Thoracic aorta (tissue), 2 donors: ENCODE measurements at regions not wholly inside any gene's neighbourhood (a gene's known extent, or its start where the extent isn't known, plus 50 kb on each side); places are given as distances from the start of the nearest gene placed in this dataset.

Experiments
- ATAC-seq: fragments of 150-250 bp; one replicate; pipeline ENCODE4 v1.8.0; 2017; ENCODE audit warnings: low read depth; ENCODE audit not compliant: insufficient number of reproducible peaks, low FRiP score
- DNase-seq: peaks from one replicate; pipeline ENCODE4 v3.0.0-alpha.2; 2020; ENCODE audit warnings: low spot score
- H3K27ac ChIP-seq, 2 donors: fragments of 200-600 bp; sonication (generic); 1 replicate in 1 of 2; 2 replicates in 1 of 2; pipeline ENCODE4 v1.5.1; 2016; ENCODE audit warnings: mild to moderate bottlenecking in 2 of 2, moderate library complexity in 2 of 2
- H3K27me3 ChIP-seq: fragments of 200-600 bp; sonication (generic); replicated peaks from 2 replicates; pipeline ENCODE4 v1.6.0; 2016; ENCODE audit warnings: mild to moderate bottlenecking; ENCODE audit not compliant: insufficient read depth
- H3K36me3 ChIP-seq: fragments of 200-600 bp; sonication (generic); one replicate; pipeline ENCODE4 v1.5.1; 2016
- H3K4me1 ChIP-seq, 2 donors: fragments of 200-600 bp; sonication (generic); 1 replicate in 1 of 2; 2 replicates in 1 of 2; pipeline versions ENCODE4 v1.5.1 to v1.6.0; 2016; ENCODE audit warnings: low read depth in 2 of 2, mild to moderate bottlenecking in 1 of 2; ENCODE audit not compliant: control insufficient read depth in 1 of 2
- H3K4me3 ChIP-seq: fragments of 200-600 bp; sonication (generic); 2 replicates; pipeline ENCODE4 v1.5.1; 2016; ENCODE audit warnings: mild to moderate bottlenecking
- H3K9me3 ChIP-seq: fragments of 200-600 bp; sonication (generic); 2 replicates; pipeline ENCODE4 v1.5.1; 2016
- TF ChIP-seq, protein P1 (sequence below): fragments of 200-600 bp; sonication (generic); IDR thresholded peaks from one replicate; pipeline ENCODE4 v1.5.1; 2019; ENCODE audit warnings: antibody characterized with exemption

DNA sequence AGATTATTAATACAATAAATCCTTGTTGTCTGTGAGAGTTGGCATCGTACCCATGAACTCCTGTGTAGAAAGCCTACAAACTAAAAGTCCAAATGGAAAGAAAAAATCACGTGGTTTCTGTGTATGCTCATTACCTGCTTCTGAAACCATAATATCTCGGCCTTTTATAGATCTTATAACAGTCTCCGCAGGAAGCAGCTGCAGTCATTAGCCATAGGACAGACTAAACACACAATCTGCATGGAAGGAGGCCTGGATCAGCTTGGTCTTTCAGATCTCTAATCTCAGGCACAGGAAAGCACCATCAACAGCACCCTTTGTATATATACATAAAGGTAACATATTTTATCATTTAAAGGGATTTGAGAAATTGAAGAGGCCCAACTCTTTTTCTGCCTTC lies 508.9 kb upstream of the TCF4 start:
- Histone ChIP-seq H3K4me3 (no peak overlapping the region), H3K9me3 (no peaks in the 10 kb centered on the region), H3K36me3 (no peaks in the 10 kb centered on the region), H3K27me3 (no peaks in the 10 kb centered on the region), H3K27ac (no peak overlapping the region), H3K4me1 (no peaks in the 10 kb centered on the region)
- TF ChIP-seq, protein P1, sequence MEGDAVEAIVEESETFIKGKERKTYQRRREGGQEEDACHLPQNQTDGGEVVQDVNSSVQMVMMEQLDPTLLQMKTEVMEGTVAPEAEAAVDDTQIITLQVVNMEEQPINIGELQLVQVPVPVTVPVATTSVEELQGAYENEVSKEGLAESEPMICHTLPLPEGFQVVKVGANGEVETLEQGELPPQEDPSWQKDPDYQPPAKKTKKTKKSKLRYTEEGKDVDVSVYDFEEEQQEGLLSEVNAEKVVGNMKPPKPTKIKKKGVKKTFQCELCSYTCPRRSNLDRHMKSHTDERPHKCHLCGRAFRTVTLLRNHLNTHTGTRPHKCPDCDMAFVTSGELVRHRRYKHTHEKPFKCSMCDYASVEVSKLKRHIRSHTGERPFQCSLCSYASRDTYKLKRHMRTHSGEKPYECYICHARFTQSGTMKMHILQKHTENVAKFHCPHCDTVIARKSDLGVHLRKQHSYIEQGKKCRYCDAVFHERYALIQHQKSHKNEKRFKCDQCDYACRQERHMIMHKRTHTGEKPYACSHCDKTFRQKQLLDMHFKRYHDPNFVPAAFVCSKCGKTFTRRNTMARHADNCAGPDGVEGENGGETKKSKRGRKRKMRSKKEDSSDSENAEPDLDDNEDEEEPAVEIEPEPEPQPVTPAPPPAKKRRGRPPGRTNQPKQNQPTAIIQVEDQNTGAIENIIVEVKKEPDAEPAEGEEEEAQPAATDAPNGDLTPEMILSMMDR = no peak
- ATAC-seq (no peak), DNase-seq (no peak)

DNA sequence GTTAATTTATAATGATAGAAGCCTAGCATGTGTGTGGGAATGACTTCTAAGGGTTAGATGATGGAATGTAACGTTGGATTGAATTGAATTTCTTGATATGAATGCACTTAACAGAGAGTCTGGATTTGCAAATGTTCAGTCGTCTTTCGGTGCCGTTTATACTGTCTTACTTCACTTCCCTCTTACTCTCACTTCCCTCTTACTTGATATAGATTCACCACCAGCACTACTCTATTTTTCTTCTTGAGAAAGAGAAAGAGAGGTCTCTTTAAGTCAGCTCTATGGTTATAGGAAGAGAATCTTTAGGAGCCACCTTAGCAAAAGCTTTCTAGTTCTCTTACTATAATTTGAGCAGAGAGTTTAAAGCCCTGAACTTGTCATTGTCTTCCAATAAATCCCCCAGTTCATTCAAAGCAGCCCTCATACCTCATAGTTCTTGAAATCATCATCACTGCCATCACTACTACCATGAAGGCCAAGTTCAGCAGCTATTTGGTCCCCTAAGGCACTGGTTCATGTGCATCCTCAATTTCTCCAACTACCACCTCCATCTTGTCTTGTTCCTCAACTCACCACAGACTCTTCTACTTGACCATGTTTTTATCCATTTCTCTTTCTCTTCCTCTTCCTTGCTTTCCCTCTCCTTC lies 501.7 kb upstream of the TCF4 start:
- H3K27ac ChIP-seq = no peak overlapping the region
- H3K36me3 ChIP-seq = no peaks in the 10 kb centered on the region
- ATAC-seq (no peak), DNase-seq (no peak)
- H3K27me3 ChIP-seq = no peaks in the 10 kb centered on the region
- no peaks in the 10 kb centered on the region for H3K4me1 ChIP-seq
- H3K9me3 ChIP-seq = no peaks in the 10 kb centered on the region
- TF ChIP-seq, protein P1 = no peak
- no peak overlapping the region for H3K4me3 ChIP-seq

DNA sequence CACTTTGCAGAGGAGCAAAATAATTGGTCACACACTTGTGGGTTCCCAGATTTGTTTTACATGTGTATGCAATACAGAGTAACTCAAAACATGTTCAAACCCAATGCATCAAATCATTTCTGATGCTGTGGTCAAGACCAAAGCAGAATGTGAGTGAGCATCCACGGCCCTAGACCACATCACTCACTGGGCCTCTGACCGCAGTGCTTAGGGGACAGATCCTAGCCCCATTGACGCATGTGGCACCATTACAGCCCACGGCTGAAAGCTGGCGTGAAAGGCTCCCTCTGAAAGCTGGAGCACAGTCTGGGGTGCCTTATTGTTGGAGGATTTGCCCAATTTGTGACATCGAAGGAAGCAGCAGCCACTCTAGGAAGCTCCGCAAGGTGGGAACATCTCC lies 498.8 kb upstream of the TCF4 start:
- no peak for DNase-seq
- TF ChIP-seq, protein P1 = no peak
- Histone ChIP-seq H3K4me3 (no peak overlapping the region), H3K27ac (no peak overlapping the region), H3K4me1 (no peaks in the 10 kb centered on the region), H3K27me3 (no peaks in the 10 kb centered on the region), H3K36me3 (no peaks in the 10 kb centered on the region), H3K9me3 (no peaks in the 10 kb centered on the region)
- no peak for ATAC-seq

DNA sequence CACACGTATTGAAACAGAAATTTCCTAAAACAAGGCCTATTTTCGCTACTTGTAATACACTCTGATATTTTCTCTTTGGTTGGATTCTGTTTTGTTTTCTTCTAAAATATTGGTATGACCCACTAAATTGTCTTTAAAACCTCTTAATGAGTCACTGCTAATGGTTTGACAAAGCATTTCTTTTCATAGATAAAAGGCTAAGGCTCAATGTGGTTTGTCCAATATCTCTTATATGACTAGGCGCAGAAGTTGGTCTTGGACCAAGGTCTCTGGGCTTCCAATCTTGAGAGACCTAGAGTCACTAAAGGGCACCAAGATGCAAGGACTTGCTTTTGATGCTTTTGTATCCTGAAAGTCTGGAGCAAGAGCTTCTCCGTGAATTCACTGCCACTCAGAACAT lies 498.2 kb upstream of the TCF4 start:
- DNase-seq (no peak), ATAC-seq (no peak)
- Histone ChIP-seq H3K27me3 (no peaks in the 10 kb centered on the region), H3K4me1 (no peaks in the 10 kb centered on the region), H3K9me3 (no peaks in the 10 kb centered on the region), H3K4me3 (no peak overlapping the region), H3K27ac (no peak overlapping the region), H3K36me3 (no peaks in the 10 kb centered on the region)
- TF ChIP-seq, protein P1 = no peak

DNA sequence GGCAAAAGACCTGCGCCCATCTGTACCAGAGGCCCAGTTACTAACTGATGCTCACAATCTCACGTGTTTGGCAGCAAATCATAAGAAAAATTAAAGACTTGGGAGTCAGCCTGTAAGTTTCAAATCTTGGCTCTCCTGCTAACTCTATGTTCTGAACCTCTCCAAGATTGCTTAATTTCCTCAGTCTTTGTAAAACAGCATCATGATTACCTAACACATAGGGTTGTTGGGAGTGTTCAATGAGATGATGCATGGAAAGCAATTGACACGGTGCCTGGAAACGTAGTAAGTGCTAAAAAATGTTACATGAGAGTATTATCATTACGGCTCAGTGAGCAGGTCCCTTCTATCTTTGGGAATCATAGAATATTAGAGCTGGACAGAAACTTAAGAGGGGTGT lies 497.6 kb upstream of the TCF4 start:
- Histone ChIP-seq H3K36me3 (no peaks in the 10 kb centered on the region), H3K27ac (no peak overlapping the region), H3K4me3 (no peak overlapping the region), H3K4me1 (no peaks in the 10 kb centered on the region), H3K9me3 (no peaks in the 10 kb centered on the region), H3K27me3 (no peaks in the 10 kb centered on the region)
- TF ChIP-seq, protein P1 = no peak
- no peak for ATAC-seq
- no peak for DNase-seq
